ENCODE measurements at regions not wholly inside any gene's neighbourhood (a gene's known extent, or its start where the extent isn't known, plus 50 kb on each side); places are given as distances from the start of the nearest gene placed in this dataset.

DNA sequence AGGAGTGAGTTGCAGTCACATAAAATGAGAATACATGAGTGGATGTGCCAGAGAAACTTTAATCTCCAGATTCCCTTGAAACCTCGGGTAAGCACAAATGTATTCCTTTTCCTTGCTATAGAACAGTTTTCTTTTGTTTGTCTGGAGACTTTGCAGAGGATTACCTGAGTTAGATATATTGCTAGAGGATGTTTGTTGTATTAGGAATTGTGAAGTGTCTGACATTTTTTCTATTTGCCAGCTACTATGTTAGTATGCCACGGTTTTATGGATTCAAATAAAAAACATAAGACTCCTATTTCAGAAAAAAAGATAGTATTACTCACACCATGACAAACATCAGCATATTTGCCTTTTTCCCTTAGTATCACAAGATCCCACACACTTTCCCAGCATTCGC, 844.9 kb upstream of the SLITRK5 start:
- TF ChIP-seq FOXA1 (IDR thresholded peaks at IDR 0.05) = no peak
- no peak for TF ChIP-seq BHLHE40 (IDR thresholded peaks at IDR 0.05; ENCODE audit: borderline replicate concordance)
- no peak for TF ChIP-seq HDGF (IDR thresholded peaks at IDR 0.05; ENCODE audit: borderline replicate concordance)
- no peak for TF ChIP-seq TARDBP (IDR thresholded peaks at IDR 0.05)
- TF ChIP-seq SP1 (IDR thresholded peaks at IDR 0.05) = no peak
- no peak for TF ChIP-seq CTBP1 (IDR thresholded peaks at IDR 0.05; ENCODE audit: borderline replicate concordance)
- TF ChIP-seq NFRKB (IDR thresholded peaks at IDR 0.05) = no peak
- no peak for TF ChIP-seq FOXK2 (IDR thresholded peaks at IDR 0.05)
- no peak for TF ChIP-seq ELF4 (IDR thresholded peaks at IDR 0.05)
- no peak for TF ChIP-seq SUZ12 (IDR thresholded peaks at IDR 0.05)
- TF ChIP-seq, protein P1, sequence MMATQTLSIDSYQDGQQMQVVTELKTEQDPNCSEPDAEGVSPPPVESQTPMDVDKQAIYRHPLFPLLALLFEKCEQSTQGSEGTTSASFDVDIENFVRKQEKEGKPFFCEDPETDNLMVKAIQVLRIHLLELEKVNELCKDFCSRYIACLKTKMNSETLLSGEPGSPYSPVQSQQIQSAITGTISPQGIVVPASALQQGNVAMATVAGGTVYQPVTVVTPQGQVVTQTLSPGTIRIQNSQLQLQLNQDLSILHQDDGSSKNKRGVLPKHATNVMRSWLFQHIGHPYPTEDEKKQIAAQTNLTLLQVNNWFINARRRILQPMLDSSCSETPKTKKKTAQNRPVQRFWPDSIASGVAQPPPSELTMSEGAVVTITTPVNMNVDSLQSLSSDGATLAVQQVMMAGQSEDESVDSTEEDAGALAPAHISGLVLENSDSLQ (IDR thresholded peaks at IDR 0.05) = no peak
